ENCODE measurements at regions not wholly inside any gene's neighbourhood (a gene's known extent, or its start where the extent isn't known, plus 50 kb on each side); places are given as distances from the start of the nearest gene placed in this dataset. TPM values are rescaled to one million over a fixed set of nuclear protein-coding genes. Genes with fewer than 3 reads are reported as not detected.
"Not testable (repeated sequence)": the region's sequence is repeated elsewhere in the genome, so short reads cannot be mapped to it uniquely, and the experiment has no call there.

DNA sequence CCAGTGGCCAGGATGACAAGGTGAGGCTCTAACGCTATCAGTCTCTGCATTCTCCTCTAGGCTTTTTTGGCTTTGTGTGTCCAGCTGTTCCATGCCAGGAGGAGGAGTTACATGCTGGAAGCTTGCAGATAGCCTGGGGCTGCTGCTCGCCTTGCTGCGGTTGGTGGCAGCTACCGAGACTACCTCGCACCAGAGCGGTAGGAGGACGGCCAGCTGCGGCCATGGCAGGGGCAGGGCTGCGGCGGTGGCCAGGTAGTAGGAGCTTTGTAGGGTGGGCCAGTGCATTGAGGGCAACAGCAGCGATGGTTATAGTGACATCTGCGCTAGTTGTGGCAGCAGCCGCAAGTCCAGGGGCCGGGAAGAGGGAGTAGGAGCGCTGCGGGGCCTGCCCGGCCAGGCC is 75.9 kb upstream of the POTEB3 start:
- DNase-seq; H3K4me3 Mint-ChIP-seq; H3K36me3 Mint-ChIP-seq (ENCODE audit: low read depth); H3K27ac Mint-ChIP-seq; CTCF ChIA-PET; H3K4me1 Mint-ChIP-seq (ENCODE audit: low read depth); POLR2A ChIA-PET; H3K9me3 Mint-ChIP-seq; ATAC-seq; intact Hi-C loops (cut with micrococcal nuclease); H3K27me3 Mint-ChIP-seq: not testable (repeated sequence)

DNA sequence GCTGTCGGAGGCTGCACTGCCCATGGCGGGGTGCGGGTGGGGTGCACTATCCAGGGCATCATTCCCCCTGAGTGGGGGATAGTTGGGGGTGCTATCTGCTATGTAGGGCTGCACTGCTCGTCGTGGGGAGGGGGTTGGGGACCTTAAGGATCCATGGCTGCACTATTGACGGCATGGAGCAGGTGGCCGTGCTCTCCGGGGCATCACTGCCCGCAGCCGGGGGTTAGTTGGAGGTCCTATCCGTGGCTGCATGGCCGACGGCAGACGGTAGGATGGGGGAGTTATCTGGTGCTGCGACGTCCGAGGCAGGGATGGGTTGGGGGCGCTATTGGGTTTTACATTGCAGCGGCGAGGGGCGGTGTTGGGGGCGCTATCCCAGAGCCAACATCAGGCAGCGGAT is 75.0 kb upstream of the POTEB3 start:
- H3K4me3 Mint-ChIP-seq; H3K27me3 Mint-ChIP-seq; DNase-seq; CTCF ChIA-PET; intact Hi-C loops (cut with micrococcal nuclease); H3K27ac Mint-ChIP-seq; ATAC-seq; H3K9me3 Mint-ChIP-seq; H3K4me1 Mint-ChIP-seq (ENCODE audit: low read depth); H3K36me3 Mint-ChIP-seq (ENCODE audit: low read depth); POLR2A ChIA-PET: not testable (repeated sequence)

DNA sequence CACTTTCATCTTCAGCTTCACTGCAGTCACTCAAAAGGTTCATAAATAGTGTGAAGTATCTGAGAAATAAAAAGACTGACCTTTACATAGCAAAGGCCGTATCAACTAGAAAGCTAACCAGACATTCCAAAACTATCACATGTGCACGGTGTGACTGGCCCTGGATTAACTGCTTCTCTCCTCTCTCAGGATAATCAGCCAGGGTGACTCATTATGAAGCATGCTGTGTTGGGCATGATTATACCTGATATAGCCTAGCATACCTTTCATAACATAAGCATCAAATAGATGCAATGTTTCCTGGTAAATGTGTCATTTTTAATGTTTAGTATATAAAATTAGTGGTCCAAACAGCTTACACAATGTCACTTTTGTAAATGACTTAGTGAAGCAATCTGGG is 62.7 kb upstream of the POTEB3 start:
- POLR2A ChIA-PET; H3K27me3 Mint-ChIP-seq; H3K27ac Mint-ChIP-seq; H3K9me3 Mint-ChIP-seq; ATAC-seq; DNase-seq; H3K4me3 Mint-ChIP-seq; intact Hi-C loops (cut with micrococcal nuclease); CTCF ChIA-PET; H3K36me3 Mint-ChIP-seq (ENCODE audit: low read depth); H3K4me1 Mint-ChIP-seq (ENCODE audit: low read depth): not testable (repeated sequence)

Small RNA genes in the stretch of these regions (microRNA-seq; reads per million reads assigned to microRNA genes)
- not detected for gene MIR5701-2 (ENCODE audit: borderline microRNAs expressed, borderline replicate concordance)

Data from activated CD8-positive, alpha-beta T cell treated with anti-CD3 and anti-CD28 coated beads for 36 hours (primary cell).